Activated naive CD4-positive, alpha-beta T cell treated with anti-CD3 and anti-CD28 coated beads, Interleukin-2, amount 50 U/mL, for 16 hours (primary cell): ENCODE measurements at regions not wholly inside any gene's neighbourhood (a gene's known extent, or its start where the extent isn't known, plus 50 kb on each side); places are given as distances from the start of the nearest gene placed in this dataset.
"Not testable (repeated sequence)": the region's sequence is repeated elsewhere in the genome, so short reads cannot be mapped to it uniquely, and the experiment has no call there.

ENCODE experiments used
- DNase-seq: peaks from one replicate; pipeline ENCODE4 v3.0.0-alpha.2; 2020

DNA sequence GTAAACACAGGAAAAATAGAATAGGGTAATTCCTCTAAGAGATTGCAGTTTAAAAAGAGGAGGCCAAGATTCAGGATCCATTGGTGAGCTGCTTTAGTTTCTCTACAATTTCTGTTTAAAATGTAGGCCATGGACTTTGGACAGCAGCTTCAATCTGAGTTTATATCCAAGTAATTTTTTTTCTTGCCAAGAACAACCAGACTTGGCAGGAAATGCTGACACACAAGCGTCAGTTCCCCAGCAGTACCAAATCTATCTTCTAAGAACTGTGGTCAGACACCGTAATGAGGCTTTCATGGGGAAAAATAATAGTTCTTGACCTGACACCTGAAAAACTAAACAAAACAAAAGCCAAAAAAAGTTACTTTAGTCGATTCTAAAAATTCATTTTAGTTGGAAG lies 528.8 kb downstream of the CSNK1G3 start:
- DNase-seq = no peak

- no peak for DNase-seq
These were observed 527.4 kb downstream of the CSNK1G3 start for GRCh38 chr5:124039410-124039809.

- no peak for DNase-seq
These were observed 524.8 kb downstream of the CSNK1G3 start for GRCh38 chr5:124036786-124037185.

GRCh38 chr5:124034963-124035362 lies 523.0 kb downstream of the CSNK1G3 start:
- DNase-seq = no peak

DNA sequence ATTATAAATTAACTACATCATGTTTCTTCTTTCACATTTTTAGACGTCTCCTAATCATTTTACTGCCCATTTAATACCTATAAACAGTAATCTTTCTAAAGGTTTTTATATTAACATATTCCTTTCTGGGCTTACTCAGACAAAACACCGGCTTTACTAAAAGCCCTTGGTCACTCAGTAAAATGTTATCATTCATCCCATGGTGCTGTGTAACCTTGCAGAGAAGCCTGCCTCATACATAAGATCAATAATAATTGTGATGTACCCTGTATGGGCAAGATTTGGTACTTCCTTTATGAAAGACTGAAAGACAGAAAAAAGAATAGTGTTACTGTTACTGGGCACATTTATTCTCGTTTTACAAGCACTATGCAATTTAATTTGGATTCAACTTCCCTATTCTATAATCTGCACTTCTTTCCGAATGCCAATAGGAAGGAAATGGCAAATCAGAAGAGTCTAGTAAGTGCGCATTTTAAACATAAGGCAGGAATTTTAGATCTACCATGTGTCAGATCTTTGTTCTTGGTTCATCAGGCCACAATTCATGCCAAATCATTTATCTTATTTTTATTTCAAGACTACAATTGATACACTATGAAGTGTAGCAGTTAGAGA lies 522.2 kb downstream of the CSNK1G3 start:
- DNase-seq = no peak

- no peak for DNase-seq
These were observed 518.1 kb downstream of the CSNK1G3 start for GRCh38 chr5:124030043-124030491.

GRCh38 chr5:124027441-124027840 lies 515.5 kb downstream of the CSNK1G3 start:
- no peak for DNase-seq

DNA sequence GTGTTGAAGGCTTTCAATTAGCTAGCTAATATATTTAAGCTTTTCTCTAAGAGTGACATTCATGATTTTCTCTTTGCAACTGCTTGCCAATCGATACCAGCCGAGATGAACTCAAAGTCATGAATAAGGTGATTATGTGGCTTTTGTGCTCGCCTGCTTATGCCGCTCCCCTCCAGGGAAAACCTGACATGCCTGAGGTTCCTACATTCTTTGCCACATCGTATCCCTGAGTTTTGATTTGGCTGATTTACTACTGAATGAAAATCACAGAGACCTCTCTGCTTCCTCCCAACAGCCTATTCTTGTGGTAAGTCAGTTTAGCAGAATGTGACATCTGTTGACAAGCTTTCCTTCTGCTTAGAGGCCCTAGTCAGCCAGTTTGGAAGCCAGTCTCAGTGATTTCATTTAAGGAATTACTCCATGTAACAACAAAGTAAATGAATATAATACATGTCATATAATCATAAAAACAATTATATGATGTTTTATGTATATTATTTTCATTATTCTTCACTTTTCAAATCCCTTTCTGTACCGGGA lies 513.4 kb downstream of the CSNK1G3 start:
- DNase-seq = no peak

GRCh38 chr5:124022966-124023365 lies 511.0 kb downstream of the CSNK1G3 start:
- DNase-seq = no peak

- no peak for DNase-seq
These were observed 509.8 kb downstream of the CSNK1G3 start for GRCh38 chr5:124021776-124022175.

- DNase-seq = no peak
These were observed 509.2 kb downstream of the CSNK1G3 start for GRCh38 chr5:124021066-124021641.

DNA sequence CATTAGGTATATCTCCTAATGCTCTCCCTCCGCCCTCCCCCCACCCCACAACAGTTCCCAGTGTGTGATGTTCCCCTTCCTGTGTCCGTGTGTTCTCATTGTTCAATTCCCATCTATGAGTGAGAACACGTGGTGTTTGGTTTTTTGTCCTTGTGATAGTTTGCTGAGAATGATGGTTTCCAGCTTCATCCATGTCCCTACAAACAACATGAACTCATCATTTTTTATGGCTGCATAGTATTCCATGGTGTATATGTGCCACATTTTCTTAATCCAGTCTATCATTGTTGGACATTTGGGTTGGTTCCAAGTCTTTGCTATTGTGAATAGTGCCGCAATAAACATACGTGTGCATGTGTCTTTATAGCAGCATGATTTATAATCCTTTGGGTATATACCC lies 505.3 kb downstream of the CSNK1G3 start:
- DNase-seq = not testable (repeated sequence)

DNA sequence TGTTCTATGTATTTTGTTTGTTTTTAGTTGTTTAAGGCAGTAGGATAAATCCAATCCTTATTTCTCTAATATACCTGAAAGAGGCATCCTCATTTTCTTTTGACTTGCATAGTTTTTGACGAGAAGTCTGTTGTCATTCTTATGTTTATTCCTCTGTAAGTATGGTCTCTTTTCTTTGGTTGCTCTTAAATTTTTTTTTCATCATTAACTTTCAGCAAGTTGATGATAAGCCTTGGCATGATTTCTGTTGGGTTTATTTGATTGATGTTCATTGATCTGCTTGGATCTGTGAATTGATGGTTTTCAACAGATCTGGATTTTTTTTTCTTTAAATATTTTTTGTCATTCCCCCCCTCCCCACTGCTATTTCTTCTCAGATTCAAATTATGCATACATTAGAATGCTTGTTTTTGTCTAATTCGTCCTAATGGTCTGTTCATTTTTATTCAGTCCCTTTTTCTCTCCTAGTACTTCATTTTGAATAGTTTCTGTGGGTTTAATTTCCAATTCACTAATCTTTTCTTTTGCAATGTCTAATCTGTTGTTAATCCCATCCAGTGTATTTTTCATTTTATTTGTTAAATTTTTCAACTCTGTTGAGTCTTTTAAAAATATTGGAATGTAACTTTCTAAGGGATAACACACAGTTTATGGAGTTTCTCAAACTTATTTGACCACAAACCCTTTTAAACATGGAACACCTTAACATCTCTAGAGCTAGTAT lies 495.9 kb downstream of the CSNK1G3 start:
- DNase-seq = no peak

DNA sequence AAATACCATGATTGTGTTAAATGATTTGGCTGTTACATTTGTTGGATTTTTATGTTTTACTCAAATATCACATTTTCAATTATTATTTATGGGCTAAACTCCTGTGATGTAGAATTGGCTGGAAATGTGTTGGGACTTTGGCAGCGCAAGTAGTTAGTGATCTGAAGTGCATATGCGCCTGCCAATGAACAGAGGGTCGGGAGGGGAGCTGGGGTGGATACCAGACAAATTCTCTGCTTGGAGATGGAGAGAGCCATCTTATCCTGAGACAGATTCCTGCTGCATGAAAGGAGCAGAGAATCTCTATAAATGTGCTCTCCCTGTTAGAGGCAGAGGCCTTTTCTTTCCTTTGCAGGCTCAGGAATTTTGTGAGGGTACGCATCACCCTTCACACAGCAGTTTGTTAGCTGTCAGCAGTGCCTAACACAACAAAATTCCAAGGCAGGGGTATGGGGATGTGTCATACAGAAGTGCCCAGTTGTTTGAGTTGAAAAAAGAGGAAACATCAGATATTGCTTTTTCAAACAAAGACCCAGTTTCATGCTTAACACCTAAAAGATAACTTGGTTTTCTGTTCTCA lies 489.1 kb downstream of the CSNK1G3 start:
- DNase-seq = no peak

- DNase-seq = no peak
These were observed 488.6 kb downstream of the CSNK1G3 start for GRCh38 chr5:124000538-124000937.

DNA sequence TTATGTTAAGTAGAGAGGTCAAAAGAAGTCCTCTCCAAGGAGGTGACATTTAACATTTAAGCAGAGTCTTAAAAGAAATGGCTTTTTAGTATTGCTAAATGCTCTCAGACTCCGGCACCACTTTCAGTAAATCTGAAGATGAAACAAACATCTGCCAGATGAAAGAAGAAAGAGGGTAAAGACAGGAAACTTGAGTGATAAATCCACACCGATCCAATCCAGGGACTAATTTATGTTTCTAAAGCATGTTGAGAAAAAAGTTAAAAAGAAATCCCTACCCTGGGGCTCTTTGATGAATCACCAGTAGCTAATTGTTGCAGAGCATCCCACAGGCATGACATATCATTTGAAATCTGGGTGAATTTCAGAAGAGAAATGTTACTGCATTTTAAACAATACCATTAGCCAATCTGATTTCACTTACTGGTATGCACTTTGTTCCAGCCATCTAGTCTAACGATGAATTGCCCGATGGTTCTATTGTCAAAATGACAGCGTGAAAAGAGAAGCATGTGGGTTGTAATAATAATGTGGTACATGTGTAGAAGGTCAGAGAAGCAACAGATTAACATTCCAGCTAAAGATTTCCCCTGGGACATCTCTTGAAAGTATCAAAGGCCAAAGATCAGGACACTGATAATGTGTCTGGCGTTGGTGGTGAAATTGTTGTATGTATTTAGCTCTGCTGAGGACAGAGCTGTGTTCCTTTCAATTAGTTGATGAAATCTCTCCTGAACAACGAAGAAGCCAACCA lies 485.7 kb downstream of the CSNK1G3 start:
- no peak for DNase-seq

DNA sequence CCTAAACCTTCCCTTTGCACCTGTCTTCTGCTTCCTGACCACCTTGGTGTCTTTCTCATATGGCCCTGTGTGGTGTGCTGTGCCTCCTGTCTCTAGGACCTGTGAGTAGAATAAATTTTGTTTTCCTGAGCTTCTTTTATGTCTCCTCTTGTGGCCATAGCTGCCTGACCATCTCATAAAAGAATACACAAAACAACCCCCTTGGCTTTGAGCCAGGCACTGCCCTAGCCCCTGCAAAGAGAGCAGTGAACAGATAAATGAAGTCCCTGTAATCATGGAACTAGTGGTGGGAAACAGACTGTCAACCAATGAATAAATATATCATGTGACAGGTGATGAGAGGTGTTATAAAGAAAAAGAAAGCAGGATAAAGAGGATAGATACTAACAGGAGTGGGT lies 485.1 kb downstream of the CSNK1G3 start:
- no peak for DNase-seq

DNA sequence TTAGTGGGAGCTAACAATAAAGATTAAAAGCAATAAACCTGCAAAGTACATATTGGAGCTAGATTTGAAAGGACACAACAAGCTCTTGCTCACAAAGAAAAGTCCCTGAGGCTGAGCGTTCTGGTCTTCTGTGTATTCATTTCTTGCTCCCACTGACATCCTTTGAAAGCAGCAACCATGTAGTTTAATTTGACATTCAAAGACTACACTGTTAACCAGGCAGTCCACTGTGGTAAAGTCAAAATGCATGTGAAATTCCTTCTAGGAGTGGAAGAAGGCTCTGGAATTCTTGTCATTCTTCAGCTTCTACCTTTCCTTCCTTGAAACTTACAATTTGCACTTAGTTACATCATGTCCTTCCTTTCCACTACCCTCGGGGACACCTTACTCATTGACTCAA lies 480.7 kb downstream of the CSNK1G3 start:
- DNase-seq = no peak

GRCh38 chr5:123987956-123988355 lies 476.0 kb downstream of the CSNK1G3 start:
- no peak for DNase-seq

DNA sequence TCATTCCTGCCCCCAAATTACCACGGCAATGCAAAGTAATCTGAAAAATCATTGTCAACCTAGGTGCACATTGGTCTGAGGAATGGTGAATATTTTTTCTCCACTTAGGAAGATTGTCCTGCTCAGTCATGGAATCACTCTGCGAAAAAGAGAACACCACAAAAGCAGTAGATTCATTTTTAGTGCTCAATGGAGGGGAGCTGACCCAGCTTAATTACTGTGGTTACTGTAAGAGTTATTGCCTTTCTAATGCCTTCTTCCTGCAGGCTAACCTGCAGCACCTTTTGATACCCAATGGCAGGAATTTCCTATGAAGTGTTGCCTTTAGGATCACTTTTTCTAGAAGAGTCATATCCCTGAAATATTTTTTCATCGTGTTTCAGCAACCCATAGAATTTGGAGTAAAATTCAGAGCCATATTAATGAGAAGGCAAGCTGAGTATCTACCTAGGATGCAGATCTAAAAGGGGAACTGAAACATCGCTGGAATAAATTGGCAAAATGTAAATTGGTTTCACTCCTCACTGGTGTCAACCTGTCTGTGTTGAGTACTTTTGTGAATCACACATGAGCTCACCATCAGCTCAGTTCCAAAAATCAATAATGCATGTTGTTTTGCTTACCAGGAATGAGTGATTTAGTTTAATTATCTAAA lies 464.5 kb downstream of the CSNK1G3 start:
- no peak for DNase-seq

GRCh38 chr5:123975521-123975920 lies 463.5 kb downstream of the CSNK1G3 start:
- DNase-seq = not testable (repeated sequence)

DNA sequence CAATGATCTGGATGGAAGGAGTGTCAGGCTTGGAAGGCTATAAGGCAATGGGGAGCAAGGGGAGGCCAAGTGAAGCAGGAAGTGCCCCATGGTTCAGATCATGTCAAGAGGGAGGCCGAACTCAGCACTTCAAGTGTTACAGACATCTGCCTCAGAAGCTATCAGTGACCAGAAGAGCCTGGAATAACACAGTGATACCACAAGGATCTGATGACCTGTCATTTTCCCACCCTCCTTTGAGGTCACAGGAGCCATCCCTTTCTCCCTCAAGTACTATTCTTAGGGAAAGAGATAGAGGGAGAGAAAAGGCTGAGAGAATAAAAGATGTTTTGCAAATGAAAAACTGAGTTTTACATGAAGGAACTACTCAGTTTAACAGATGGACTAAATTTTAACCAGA lies 454.8 kb downstream of the CSNK1G3 start:
- DNase-seq = no peak
